Sigmoid colon (tissue), 6 donors: ENCODE measurements at regions not wholly inside any gene's neighbourhood (a gene's known extent, or its start where the extent isn't known, plus 50 kb on each side); places are given as distances from the start of the nearest gene placed in this dataset.

Source experiments
- DNase-seq: peaks from one replicate; pipeline ENCODE4 v3.0.0-alpha.2; 2019
- H3K27ac ChIP-seq, 4 donors: fragments of 200-600 bp; sonication (generic); one replicate each; pipeline ENCODE4 v1.5.1; 2016 to 2019; ENCODE audit warnings: mild to moderate bottlenecking in 1 of 4
- H3K27me3 ChIP-seq, 3 donors: fragments of 200-600 bp; sonication (generic); one replicate each; pipeline ENCODE4 v1.5.1; 2019; ENCODE audit warnings: mild to moderate bottlenecking in 1 of 3
- H3K36me3 ChIP-seq, 4 donors: fragments of 200-600 bp; sonication (generic); one replicate each; pipeline ENCODE4 v1.5.1; 2016 to 2019
- H3K4me1 ChIP-seq, 4 donors: fragments of 200-600 bp; sonication (generic); one replicate each; pipeline ENCODE4 v1.5.1; 2017 to 2019
- H3K4me3 ChIP-seq, 4 donors: fragments of 200-600 bp; sonication (generic); one replicate each; pipeline ENCODE4 v1.5.1; 2017 to 2019; ENCODE audit warnings: mild to moderate bottlenecking in 2 of 4, moderate library complexity in 1 of 4
- H3K9me3 ChIP-seq, 4 donors: fragments of 200-600 bp in 3 of 4; sonication (generic) in 3 of 4; one replicate each; pipeline versions ENCODE4 v1.5.1 to v1.6.1; 2013 to 2019
- CTCF ChIP-seq, 4 experiments: fragments of 450-650 bp in 3 of 4; fragments of 200-600 bp in 1 of 4; IDR thresholded peaks; one replicate each; pipeline ENCODE4 v1.5.1; 2016 to 2019; ENCODE audit warnings: antibody characterized with exemption in 4 of 4, mild to moderate bottlenecking in 3 of 4, moderate library complexity in 2 of 4
- EP300 ChIP-seq, 4 donors: sonication (generic); formaldehyde crosslinking; IDR thresholded peaks; one replicate each; pipeline ENCODE4 v1.6.1; 2017; ENCODE audit warnings: antibody characterized with exemption in 4 of 4
- POLR2A ChIP-seq, 2 donors: fragments of 450-650 bp; IDR thresholded peaks; one replicate each; pipeline ENCODE4 v1.6.1; 2016; ENCODE audit warnings: antibody characterized with exemption in 2 of 2, mild to moderate bottlenecking in 2 of 2, moderate library complexity in 2 of 2
- POLR2AphosphoS5 ChIP-seq, 4 donors: sonication (generic); formaldehyde crosslinking; IDR thresholded peaks; one replicate each; pipeline ENCODE4 v1.6.1; 2017; ENCODE audit warnings: antibody characterized with exemption in 4 of 4
- WGBS, 2 donors: extraction: QIAGEN DNeasy Blood & Tissue Kit; methylation state at CpG; one replicate each; pipeline ENCODE4 v1.1.7; 2013; 5-methylcytosine and 5-hydroxymethylcytosine counted together
- intact Hi-C: fragments of 100-400 bp; cut with DNase I; formaldehyde crosslinking; loops from one replicate; pipeline ENCODE4 v1.15.1; 2023
- donor health status: healthy with polysubstance abuse.
- donor health status: healthy.

DNA sequence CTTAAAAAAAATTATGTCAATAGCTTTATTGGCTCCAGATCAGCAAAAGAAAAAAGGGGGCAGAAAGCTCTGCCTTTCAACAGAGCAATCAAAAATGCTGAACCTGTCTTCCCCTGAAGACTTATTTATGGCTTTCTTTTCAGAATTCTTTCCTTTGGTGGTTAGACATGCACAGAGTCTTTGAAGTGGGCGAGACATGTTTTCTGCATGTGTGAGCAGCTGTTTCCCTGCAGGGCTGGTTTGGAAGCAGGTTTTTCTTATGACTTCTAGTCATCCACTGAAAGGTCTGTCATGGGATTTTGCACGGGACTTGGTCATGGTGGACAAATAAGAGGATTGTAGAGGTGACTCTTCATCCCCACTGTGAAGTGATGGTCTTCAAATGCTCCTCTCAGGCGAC lies 160.3 kb downstream of the VAPA start:
- intact Hi-C loops = no loop called here
- no peak for TF ChIP-seq CTCF (IDR thresholded peaks at IDR 0.05)
- TF ChIP-seq POLR2AphosphoS5 (IDR thresholded peaks at IDR 0.05) = no peak
- no peak for TF ChIP-seq EP300 (IDR thresholded peaks at IDR 0.05)
- TF ChIP-seq POLR2A (IDR thresholded peaks at IDR 0.05) = no peak
- 54 to 74% methylated on average over 3 of the region's 3 CpGs for WGBS, 2 donors
- H3K36me3 ChIP-seq = no peaks in the 10 kb centered on the region
- no peaks in the 10 kb centered on the region for H3K9me3 ChIP-seq
- no peak for DNase-seq
- H3K4me1 ChIP-seq = no peaks in the 10 kb centered on the region
- H3K27me3 ChIP-seq = no peaks in the 10 kb centered on the region
- H3K4me3 ChIP-seq = no peak overlapping the region
- H3K27ac ChIP-seq = no peak overlapping the region

- Histone ChIP-seq H3K9me3 (no peaks in the 10 kb centered on the region), H3K27me3 (no peaks in the 10 kb centered on the region), H3K36me3 (no peaks in the 10 kb centered on the region), H3K4me1 (no peaks in the 10 kb centered on the region), H3K4me3 (no peak overlapping the region), H3K27ac (no peak overlapping the region)
- TF ChIP-seq POLR2A (IDR thresholded peaks at IDR 0.05) = no peak
- no peak for TF ChIP-seq EP300 (IDR thresholded peaks at IDR 0.05)
- TF ChIP-seq CTCF (IDR thresholded peaks at IDR 0.05) = no peak
- no peak for TF ChIP-seq POLR2AphosphoS5 (IDR thresholded peaks at IDR 0.05)
- 85% methylated on average over 9 of the region's 9 CpGs for WGBS, 2 donors
- intact Hi-C loops = no loop called here
- no peak for DNase-seq
These were observed 160.9 kb downstream of the VAPA start for GRCh38 chr18:10074728-10075127.

DNA sequence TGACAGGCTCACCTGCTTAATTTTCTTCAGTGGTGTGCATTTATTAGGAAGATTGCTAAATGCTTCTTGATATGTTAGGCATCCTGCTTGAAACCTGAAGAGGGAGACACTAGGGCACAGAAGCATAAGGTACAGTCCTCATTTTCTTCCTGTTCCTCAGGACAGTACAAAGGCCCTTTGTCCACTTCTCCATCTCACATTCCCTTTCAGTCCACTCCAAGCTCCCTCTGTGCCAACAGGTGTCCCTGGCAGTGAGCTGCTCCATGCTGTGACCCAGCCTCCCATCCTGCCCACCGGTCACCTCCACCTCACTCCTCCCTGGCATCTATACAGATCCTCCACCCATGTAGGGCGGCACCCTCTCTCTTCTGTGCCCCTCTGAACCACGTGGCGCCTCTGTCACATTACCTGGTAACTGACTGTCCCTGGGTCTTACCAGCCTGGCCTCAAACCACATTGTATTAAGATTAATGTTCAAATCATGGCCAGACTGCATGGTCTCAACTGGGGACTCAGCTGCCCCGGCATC lies 162.8 kb downstream of the VAPA start:
- no peaks in the 10 kb centered on the region for H3K36me3 ChIP-seq
- no peaks in the 10 kb centered on the region for H3K27me3 ChIP-seq
- 60 to 85% methylated on average over 5 of the region's 5 CpGs for WGBS, 2 donors
- no peak overlapping the region for H3K4me3 ChIP-seq
- no peak overlapping the region for H3K27ac ChIP-seq
- H3K4me1 ChIP-seq = no peaks in the 10 kb centered on the region
- no peak for DNase-seq
- TF ChIP-seq CTCF (IDR thresholded peaks at IDR 0.05) (no peak), POLR2A (IDR thresholded peaks at IDR 0.05) (no peak), EP300 (IDR thresholded peaks at IDR 0.05) (no peak), POLR2AphosphoS5 (IDR thresholded peaks at IDR 0.05) (no peak)
- intact Hi-C loops = no loop called here
- H3K9me3 ChIP-seq = no peaks in the 10 kb centered on the region

DNA sequence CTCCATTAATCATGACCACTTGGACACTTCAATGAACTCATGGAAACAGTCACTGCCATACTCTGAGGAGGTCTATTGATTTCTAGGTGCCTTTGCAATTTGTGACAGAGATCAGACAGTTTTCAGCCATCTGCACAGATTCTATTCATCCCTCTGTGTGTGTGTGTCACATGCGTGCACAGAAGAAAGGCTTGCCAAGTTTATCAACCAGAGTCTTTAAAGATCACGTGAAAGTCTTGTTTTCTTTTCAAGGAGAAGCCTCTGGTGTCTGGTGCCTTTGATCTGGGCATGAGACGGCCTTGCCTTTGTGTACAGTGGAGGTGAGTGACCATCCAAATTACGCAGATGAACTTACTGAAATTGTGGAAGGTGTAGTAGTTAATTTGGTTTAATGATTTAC lies 164.2 kb downstream of the VAPA start:
- intact Hi-C loops = no loop called here
- no peaks in the 10 kb centered on the region for H3K36me3 ChIP-seq
- H3K9me3 ChIP-seq = peaks cover 0 to 4% (median 1%) of the 10 kb centered on the region in 4 donors
- 13 to 60% methylated on average over 4 of the region's 4 CpGs for WGBS, 2 donors
- H3K27ac ChIP-seq = no peak overlapping the region
- H3K4me3 ChIP-seq = no peak overlapping the region
- no peaks in the 10 kb centered on the region for H3K27me3 ChIP-seq
- no peak for TF ChIP-seq POLR2AphosphoS5 (IDR thresholded peaks at IDR 0.05)
- no peak for TF ChIP-seq EP300 (IDR thresholded peaks at IDR 0.05)
- no peak for TF ChIP-seq CTCF (IDR thresholded peaks at IDR 0.05)
- TF ChIP-seq POLR2A (IDR thresholded peaks at IDR 0.05) = no peak
- no peaks in the 10 kb centered on the region for H3K4me1 ChIP-seq
- no peak for DNase-seq

GRCh38 chr18:10080372-10080771 lies 166.6 kb downstream of the VAPA start:
- no peak for DNase-seq
- no peak overlapping the region for H3K27ac ChIP-seq
- WGBS, 2 donors = 95% methylated on average over 11 of the region's 11 CpGs
- peaks cover 3 to 7% (median 4%) of the 10 kb centered on the region in 4 donors for H3K9me3 ChIP-seq
- no peaks in the 10 kb centered on the region for H3K36me3 ChIP-seq
- no peaks in the 10 kb centered on the region for H3K4me1 ChIP-seq
- H3K4me3 ChIP-seq = no peak overlapping the region
- intact Hi-C loops = no loop called here
- TF ChIP-seq EP300 (IDR thresholded peaks at IDR 0.05) (no peak), POLR2A (IDR thresholded peaks at IDR 0.05) (no peak)
- no peaks in the 10 kb centered on the region for H3K27me3 ChIP-seq
